Amniotic stem cell (primary cell): ENCODE measurements at regions not wholly inside any gene's neighbourhood (a gene's known extent, or its start where the extent isn't known, plus 50 kb on each side); places are given as distances from the start of the nearest gene placed in this dataset.

Experiments
- DNase-seq: peaks from one replicate; lab custom pipeline; 2025; lab: John Stamatoyannopoulos, UW

DNA sequence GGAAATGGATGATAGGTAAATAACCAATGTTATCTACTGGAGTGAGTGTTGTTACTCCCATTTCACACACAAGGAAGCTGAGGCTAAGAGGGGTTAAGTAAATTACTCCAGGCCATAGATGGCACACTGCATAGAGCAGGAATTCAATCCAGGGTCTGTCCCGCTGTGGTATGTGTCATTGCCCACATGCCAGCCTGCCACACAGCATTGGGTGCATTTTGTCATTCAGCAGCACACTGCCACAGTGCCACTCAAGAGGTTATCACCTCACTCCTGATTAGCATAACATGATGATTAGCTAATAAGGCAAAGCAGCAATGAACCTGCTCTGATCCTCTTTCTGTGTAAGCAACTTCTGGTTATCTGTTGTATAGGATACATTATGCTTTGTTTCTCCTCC, 157.4 kb upstream of the CTNNB1 start:
- no peak for DNase-seq

DNA sequence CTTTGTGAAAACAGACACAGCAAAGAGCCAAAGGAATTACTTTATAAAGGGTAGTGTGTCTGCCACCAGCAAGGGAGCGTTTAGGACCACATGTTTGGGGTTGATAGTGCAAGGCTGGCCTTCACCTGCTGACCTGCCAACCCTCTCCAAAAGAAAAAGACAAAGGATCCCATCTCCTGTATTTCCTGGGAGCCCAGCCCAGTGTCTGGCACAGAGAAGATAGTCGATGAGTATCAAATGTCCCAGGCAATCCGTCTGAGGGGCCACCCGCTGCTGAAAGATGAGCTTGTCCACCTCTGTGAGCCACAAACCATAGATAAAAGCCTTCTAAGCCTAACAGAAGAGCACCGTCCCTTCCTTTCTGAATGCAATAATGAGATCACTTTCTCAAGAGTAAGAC, 154.8 kb upstream of the CTNNB1 start:
- no peak for DNase-seq

DNA sequence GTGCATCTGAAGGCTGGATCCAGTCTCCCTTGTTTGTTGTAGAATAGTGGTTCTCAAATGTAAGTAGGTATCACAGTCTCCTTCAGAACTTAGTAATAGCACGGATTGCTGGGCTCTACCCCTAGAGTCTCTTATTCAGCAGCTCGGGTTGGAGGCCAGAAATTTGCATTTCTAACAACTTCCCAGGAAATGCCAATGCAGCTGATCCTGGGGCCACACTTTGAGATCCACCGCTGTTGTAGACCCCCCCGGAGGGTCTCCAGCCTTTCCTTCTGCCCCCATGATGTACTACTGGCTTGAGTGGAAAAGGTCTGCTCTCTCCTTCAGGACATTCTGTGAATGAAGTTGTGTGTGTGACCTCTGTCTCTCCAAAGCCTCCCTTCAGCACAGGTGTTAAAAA, 153.8 kb upstream of the CTNNB1 start:
- no peak for DNase-seq

DNA sequence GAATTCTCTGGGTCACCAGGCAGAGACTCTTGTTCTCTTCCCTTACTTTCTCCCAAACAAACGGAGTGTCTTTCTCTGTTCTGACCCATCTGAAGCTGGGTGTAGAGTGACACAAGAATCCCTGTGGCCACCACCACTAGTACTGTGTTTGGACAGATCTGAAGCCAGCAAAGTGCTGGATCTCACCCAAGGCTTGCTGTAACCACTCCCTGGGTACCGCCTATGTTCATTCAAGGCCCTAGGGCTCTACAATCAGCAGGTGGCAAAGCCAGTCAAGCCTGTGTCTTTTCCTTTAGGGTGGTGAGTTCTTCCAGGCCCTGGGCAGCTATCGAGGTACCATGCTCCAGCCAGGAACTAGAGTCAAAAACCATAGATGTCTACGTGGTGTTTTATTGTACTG, 149.2 kb upstream of the CTNNB1 start:
- no peak for DNase-seq

DNA sequence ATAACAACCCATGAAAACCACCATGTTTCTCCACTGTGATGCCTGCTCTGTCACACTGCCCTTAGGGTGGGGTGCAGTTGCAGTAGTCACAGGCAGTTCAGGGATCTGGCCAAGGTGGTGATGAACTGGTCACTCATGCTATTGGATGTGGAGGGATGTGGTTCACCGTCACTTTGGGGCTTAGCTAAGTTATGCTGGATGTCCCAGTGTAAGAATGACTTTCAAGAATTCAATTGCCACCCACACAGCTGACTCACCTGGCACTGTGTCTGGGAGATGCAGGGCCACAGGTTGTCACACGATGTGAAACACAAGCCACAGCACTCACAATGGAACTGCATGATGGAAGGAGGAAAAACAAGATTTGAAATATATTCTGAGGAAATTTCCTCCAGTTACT, 146.1 kb upstream of the CTNNB1 start:
- no peak for DNase-seq

DNA sequence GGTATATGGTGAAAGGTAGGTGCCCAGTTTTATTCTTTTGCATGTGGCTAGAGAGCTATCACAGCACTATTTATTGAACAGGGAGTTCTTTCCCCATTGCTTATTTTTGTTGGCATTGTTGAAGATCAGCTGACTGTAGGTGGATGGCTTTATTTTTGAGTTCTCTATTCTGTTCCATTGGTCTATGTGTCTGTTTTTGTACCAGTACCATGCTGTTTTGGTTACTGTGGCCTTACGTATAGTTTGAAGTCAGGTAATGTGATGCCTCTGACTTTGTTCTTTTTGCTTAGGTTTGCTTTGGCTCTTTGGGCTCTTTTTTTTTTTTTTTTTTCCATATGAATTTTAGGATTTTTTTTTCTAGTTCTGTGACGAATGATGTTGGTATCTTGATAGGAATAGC, 139.2 kb upstream of the CTNNB1 start:
- DNase-seq = no peak

DNA sequence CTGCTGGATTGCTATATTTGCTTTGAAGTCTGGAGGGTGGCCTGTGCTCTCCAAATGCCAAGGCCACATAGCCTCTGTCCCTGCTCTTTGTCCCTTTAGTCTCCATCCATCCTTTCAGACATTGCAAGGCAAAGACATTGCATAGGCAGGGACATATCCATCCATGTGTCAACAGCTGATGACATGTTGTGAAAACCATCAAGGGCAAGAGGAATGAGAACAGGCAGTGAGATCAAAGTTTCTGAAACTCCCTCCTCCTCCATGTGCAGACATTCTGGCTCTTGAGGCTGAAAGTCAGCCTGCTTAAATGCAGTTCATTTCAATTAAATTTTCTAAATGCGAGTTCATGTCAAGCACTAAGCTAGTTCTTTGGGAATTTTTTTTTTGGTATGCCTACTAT, 135.2 kb upstream of the CTNNB1 start:
- DNase-seq = no peak

DNA sequence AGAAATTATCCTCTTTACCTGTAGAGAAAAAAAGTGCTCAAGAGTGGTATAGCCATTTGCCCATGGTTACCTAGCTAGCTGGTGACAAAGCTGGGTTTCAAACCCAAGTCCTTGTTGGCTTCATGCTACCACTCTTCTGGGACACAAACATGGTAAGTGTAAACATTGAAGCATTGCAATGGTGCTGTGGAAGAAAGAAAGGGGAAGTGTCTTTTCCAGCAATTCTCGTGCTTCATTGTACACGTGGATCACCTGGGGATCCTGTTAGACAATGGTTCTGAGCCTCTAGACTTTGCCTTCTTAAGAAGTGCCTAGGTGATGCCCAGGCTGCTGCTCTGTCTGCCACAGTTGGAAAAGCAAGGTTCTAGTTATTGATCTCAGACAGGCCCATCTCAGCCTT, 134.8 kb upstream of the CTNNB1 start:
- no peak for DNase-seq

DNA sequence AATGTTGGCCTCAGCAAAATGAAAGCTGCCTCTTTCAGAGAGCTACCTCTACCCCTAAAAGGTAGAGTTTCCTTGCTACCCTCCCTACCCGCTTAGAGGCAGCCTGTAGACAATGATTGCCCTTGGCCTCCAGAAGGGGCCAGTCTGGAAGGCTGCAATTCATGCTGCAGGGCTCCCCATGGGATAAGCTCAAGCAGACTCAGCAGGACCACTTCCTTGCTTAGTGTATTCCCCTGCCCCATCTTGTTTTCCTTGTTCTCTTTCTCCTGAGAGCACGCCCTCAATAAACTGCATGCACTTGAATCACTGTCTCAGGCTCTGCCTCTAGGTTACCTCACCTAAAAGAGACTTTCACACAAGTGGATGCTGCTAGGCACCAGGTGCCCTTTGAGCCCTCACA, 134.0 kb upstream of the CTNNB1 start:
- DNase-seq = no peak

DNA sequence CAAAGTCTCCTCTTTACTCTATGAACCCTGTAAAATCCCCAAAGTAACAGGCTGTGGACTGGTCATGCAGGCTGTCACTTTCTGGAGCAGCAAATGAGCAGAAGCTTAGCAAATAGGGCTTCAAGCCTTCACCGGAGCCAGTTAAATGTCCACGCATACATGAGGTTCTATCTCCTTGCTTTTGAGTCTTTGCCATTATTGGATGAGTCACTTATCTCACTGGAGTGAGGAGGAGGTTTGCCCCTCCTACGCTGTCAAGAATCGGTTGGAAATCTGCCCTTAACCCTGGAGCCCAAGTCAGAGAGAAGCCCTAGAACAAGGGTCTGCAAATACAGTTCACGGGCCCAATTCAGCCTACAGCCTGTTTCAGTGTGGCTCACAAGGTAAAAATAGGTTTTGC, 126.1 kb upstream of the CTNNB1 start:
- DNase-seq = no peak

DNA sequence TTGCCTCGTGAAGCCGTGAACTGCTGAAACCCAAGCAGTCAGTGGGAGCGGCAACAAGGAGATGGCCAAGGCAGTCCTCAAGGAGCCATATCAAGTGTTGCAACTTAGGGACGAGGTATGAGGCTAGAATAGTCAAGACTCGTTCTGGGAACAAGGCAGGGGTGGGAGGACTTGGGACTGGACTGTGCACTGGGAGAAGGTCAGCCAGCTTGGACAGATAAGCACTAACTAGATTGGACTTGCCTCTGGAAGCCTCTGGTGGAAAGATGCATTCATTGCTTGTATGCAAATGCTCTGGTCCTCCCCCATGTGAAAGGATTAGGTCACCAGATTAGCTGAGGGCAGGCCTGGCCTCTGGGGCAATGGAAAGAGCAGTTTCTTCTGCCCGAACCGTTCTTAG, 123.3 kb upstream of the CTNNB1 start:
- DNase-seq = no peak

DNA sequence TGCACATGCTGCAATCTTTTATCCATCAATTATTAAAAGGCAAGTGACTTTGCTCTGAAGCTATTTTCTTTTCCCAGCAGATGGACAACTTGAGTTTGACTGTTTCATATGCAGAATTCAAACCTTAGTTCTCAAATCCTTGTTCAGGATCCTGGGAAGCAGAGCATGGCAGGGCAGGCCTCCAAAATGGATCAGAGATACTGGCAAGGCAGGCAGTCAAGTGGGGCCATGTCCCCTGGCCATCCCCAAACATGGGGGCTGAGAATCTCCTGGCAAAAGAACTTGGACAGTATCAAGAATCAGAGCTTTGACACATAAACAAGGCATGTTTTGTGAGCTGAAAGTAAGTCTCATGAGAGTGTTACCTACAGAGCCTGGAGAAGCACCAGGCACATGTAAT, 122.9 kb upstream of the CTNNB1 start:
- DNase-seq = no peak

DNA sequence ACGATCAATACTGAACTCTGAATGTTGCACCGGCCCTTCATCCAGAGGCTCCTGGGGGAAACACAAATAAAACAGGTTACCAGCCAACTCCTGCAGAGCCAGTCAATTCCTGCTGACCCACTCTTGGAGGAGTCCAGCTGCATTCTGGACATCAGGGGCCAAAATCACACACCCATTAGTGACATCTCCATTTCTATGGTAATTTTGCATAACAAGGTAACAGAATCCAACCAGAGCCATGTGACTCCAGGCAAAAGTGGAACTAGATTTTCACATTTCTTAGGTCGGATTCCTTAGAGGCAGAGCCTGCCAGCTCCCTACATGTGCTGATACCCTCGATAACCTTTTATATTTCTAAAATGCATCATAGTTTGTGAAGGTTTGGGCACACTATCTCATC, 119.2 kb upstream of the CTNNB1 start:
- no peak for DNase-seq

DNA sequence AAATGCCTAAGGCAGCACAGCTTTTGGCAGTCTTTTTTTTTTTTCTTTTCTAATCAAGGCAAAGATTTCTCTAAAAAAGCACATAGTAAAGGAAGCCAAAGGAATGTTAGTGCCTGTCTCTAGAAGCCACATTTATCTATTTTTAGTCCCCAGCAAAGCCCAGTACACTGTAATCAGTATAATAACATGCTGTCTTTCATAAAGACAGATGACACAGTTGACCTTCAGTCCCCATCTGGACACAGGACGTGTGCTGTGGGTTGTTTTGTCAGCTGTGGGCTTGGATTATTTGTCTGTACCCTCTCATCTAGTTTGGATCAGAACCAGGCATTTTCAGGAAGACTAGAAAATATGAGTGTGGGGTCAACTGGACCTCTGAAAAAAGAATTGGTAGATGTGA, 110.4 kb upstream of the CTNNB1 start:
- no peak for DNase-seq

DNA sequence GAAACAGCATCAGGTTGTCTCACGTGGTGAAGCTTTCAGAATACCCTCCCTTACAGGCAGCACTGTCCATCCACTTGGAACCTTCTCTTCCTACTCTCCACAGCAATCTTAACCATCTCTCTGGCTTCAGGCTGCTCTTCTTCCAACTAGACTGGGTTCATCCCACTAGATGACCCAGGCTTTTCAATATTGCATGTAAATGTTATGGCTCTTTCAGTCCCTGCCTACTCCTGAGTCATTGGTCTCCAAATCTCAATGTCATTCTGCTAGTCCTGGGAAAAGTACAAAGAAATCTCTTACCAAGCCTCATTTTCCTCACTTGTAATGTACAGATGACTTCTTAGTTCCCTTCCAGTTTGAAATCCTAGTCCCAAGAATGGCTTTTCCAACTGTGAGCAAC, 109.7 kb upstream of the CTNNB1 start:
- DNase-seq = no peak

DNA sequence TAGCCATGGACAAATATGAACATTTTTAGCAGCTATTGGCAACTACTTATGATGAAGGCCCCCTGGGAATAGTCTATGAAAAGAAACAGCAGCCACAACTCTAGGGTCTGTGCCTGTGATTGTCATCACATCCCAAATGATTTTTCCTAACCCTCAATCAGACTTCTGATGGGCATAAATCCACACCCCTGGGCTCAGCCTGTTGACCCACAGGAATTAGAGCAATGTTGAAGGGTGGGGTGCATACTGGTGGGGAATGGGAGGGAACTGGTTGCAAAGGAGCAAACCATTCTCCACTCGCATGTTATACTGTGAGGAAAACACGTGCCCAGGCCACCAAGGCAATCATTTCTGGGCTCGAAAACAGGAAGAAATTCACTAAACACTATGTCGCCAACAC, 106.5 kb upstream of the CTNNB1 start:
- no peak for DNase-seq

DNA sequence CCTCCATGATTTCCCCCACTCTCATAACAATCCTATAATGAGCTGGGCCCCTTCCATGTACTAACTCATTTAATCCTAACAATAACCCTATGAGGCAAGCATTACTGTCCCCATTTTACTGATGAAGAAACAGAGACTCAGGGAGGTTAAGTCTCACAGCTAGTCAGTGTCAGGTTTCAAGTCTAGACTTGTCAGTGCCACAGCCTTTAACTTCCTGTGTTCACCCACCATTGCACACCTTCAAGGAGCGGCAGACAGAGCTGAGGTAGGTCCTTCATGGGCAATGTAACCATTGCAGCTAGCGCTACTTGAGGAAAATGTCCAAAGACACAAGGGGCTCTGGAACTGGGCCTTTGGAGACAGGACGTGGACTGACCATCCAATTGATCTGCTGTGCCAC, 105.8 kb upstream of the CTNNB1 start:
- no peak for DNase-seq

DNA sequence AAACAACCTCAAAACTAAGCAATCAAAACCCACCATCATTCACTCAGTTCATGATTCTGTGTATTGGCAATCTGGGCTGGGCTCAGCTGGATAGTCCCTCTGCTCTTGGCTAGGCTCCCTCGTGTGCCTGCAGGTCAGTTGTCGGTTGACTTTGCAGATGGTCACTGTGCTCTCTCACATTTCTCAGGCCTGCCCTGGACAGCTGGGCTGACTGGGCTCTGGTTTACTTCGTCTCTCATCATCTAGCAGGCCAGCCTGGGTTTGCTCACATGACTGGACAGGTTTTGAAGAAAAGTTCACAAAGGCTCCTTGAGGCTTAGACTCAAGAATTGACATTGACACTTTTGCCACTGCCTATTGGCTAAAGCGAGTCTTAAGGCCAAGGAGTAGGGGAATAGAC, 105.0 kb upstream of the CTNNB1 start:
- no peak for DNase-seq

DNA sequence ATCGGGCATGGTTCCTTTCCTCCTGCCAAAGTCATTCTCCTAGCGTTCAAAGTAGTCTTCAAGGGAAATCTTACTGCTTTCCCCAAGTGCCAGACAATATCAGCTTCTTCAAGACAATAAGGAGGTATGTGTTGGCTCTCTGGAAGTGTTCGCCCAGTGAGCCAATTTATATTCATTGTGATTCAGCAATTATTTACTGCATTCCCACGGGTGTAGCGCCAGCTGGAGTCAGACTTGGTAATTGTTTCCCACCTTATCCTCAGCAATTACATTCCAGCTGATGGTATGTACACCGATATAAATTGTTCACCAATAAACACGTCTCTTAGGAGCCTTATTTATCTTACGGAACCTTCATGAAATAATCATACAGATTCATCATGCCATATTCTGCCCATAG, 103.6 kb upstream of the CTNNB1 start:
- DNase-seq = no peak

DNA sequence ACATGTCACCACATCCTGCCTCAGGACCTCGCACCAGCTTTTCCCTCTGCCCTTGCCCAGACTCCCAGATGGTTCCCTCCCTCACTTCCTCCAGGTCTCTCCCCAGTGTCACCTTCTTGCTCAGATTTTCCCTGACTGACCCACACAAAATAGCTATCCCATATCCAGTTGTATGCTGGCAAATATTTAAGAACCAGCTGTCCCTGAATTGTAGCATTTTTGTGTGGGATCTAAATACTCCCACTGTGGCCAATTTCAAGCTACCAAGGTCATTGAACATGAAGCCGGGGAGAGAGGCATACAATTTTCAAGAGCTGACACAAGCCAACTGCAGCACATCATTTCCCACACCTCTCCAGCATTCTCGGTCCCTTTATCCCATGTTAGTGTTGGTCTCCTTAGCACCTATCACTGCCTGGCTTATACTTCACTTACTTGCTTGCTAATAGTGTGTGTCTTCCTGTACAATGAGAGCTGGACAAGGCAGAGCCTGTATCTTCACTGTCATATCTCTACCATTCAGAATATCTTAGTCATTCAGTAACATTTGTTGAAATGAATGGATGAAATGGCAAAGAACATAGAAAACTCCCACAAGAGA, 101.3 kb upstream of the CTNNB1 start:
- no peak for DNase-seq

DNA sequence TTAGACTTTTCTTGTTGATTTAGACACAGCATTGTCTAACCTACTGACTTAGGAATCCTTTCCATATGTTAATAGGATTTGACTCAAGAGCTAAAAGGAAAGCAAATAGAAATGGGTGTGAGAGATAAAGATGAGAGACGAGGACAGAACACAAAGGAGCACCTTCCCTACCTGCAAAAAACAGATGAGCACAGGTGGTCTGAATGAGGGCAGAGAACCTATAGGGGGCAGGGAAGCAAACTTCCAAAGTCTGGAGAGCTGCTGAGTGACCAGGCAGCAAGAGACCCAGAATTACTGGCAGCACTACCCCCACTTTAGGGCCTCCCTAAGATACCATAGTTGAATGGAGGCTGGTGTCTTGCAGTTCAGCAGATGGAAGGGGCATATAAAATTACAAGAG, 98.1 kb upstream of the CTNNB1 start:
- no peak for DNase-seq

DNA sequence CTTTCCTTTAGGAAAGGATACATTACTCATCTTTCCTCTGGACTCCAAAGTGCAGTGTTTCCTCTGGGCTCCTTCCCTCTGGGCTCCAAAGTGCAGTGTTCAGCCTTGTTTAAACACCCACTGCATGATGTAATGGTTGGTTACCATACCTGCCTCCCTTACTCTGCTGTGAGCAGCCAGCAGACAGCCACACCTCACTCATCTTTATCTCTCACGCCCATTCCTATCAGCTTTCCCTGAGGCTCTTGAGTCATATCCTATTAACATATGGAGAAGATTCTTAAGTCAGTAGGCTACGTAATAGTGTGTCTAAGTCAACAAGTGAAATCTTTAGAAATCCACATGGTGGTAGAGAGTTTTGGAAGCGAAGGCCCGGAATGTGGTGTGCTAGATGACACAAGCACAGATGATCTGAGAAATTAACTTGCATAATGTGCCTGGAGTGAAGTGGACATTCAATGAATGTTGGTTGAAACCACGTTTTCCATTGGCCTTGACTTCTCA, 97.2 kb upstream of the CTNNB1 start:
- DNase-seq = no peak

DNA sequence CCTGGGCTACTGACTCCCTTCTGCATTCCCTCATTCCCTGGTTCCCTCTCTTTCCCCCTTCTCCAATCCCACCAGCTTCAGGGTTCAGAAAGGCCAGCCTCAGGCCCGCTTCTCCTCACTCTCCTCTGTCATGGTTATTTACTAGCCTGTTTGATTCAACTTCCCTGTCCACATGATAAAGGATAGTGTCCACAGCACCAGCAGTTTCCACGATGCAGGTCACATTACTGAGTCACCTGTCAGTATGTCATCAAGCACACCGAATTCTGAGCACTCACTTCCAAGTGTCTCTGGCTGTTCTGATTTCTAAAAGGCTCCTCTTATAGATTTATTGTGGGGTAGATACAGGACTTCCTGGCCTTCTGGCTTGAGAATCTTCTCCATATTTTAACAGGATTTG, 96.6 kb upstream of the CTNNB1 start:
- DNase-seq = no peak

DNA sequence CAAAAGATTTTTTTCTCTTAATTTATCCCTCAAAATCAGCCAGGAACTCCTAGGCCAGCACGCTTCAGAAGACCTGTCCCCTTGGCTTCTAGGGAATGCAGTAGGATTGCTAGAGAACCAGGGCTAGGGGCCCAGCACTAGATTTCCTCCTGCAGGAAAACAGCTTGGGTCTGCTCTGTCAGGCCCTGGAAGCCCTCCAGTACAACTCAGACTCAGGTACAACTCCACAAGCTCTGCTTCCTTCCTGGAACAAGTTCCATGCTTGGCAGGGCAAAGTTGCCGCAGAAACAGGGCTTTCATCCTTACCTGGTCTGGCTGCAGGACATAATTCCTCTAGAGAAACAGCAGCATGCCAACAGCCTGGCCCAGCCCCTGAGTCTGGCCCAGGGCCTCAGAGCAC, 96.1 kb upstream of the CTNNB1 start:
- no peak for DNase-seq

DNA sequence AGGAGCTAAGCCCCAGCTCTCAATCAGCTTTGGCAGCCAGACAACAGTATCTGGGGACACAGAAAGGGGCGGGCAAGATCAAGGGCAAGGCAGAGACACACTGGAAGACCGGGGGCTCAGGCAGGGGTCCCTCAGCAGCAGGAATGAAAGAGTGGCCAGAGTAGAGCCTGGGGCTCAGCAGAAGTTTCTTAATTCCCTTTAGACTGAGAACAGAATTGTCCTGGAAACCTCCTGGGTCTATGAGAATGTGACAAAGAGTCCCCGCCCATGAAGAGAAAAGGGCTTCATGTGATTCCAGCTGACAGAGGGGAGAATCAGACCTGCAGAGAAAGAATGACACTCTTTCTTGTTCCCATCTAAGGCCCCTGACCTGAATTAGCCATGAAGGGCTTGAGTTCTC, 95.2 kb upstream of the CTNNB1 start:
- no peak for DNase-seq
